Esophagus muscularis mucosa (tissue), 4 donors: ENCODE measurements at regions not wholly inside any gene's neighbourhood (a gene's known extent, or its start where the extent isn't known, plus 50 kb on each side); places are given as distances from the start of the nearest gene placed in this dataset.

ENCODE experiments used
- DNase-seq: peaks from one replicate; pipeline ENCODE4 v3.0.0-alpha.2; 2017; ENCODE audit errors: extremely low spot score
- H3K27ac ChIP-seq, 4 donors: fragments of 200-600 bp; sonication (generic); replicated peaks in 1 of 4; 1 replicate in 3 of 4; 2 replicates in 1 of 4; pipeline ENCODE4 v1.5.1; 2016 to 2019; ENCODE audit warnings: mild to moderate bottlenecking in 1 of 4
- H3K27me3 ChIP-seq, 4 donors: fragments of 200-600 bp; sonication (generic); one replicate each; pipeline versions ENCODE4 v1.5.1 to v1.6.0; 2016 to 2019
- H3K36me3 ChIP-seq, 4 donors: fragments of 200-600 bp; sonication (generic); one replicate each; pipeline ENCODE4 v1.5.1; 2016 to 2019
- H3K4me1 ChIP-seq, 4 donors: fragments of 200-600 bp; sonication (generic); one replicate each; pipeline ENCODE4 v1.5.1; 2016 to 2019
- H3K4me3 ChIP-seq, 4 donors: fragments of 200-600 bp; sonication (generic); 1 replicate in 2 of 4; 2 replicates in 2 of 4; pipeline ENCODE4 v1.5.1; 2016 to 2019; ENCODE audit warnings: mild to moderate bottlenecking in 4 of 4, moderate library complexity in 1 of 4
- H3K9me3 ChIP-seq, 4 donors: fragments of 200-600 bp; sonication (generic); 1 replicate in 3 of 4; 2 replicates in 1 of 4; pipeline ENCODE4 v1.5.1; 2016 to 2019
- EP300 ChIP-seq: sonication (generic); formaldehyde crosslinking; IDR thresholded peaks from one replicate; pipeline ENCODE4 v1.6.1; 2017; ENCODE audit warnings: antibody characterized with exemption
- POLR2A ChIP-seq: fragments of 450-650 bp; IDR thresholded peaks from one replicate; pipeline ENCODE4 v1.6.1; 2017; ENCODE audit warnings: antibody characterized with exemption, moderate library complexity, mild to moderate bottlenecking, low read depth
- POLR2AphosphoS5 ChIP-seq, 2 donors: sonication (generic); formaldehyde crosslinking; IDR thresholded peaks; one replicate each; pipeline ENCODE4 v1.6.1; 2017; ENCODE audit warnings: antibody characterized with exemption in 2 of 2
- WGBS: methylation state at CpG from one replicate; pipeline ENCODE4 v1.1.5; 2018; 5-methylcytosine and 5-hydroxymethylcytosine counted together
- intact Hi-C: fragments of 100-400 bp; cut with DNase I; formaldehyde crosslinking; loops from one replicate; pipeline ENCODE4 v1.15.1; 2023
- TF ChIP-seq, protein P1 (sequence below), 3 experiments: fragments of 200-600 bp in 2 of 3; fragments of 450-650 bp in 1 of 3; sonication (generic) in 2 of 3; IDR thresholded peaks; one replicate each; pipeline ENCODE4 v1.5.1; 2017 to 2019; ENCODE audit warnings: antibody characterized with exemption in 3 of 3, mild to moderate bottlenecking in 2 of 3, moderate library complexity in 1 of 3

DNA sequence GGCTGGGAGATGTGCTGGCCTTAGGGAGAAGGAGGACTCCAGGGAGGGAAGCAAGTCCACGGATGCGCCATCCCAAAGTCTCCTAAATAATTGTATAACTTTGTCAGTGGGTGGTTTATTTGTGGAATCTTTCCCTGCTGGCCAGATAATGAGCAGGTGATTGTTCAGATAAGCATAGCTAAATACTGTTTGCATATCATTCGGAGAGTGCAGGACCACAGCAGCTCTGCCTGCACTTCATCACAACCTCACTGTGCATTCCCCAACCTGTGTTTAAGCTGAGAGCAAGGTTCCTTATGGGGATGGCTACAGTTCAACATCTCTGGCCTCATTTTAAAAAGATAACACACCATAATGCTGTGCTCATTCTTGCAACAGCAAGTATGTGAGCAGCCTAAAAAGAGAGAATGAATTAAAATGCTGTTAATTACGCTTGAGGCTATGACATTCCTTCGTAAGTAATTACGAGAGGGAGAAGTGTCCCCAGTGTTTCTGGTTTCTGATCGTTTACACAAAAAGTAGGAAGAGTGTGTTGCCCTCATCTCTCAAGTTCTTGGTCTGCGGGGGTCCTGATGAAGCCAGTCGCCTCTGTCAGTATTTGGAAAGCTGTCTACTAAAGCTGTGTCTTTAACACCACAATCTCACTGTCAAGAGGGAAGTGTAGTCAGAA, 272.0 kb upstream of the RORA start:
- TF ChIP-seq, protein P1, sequence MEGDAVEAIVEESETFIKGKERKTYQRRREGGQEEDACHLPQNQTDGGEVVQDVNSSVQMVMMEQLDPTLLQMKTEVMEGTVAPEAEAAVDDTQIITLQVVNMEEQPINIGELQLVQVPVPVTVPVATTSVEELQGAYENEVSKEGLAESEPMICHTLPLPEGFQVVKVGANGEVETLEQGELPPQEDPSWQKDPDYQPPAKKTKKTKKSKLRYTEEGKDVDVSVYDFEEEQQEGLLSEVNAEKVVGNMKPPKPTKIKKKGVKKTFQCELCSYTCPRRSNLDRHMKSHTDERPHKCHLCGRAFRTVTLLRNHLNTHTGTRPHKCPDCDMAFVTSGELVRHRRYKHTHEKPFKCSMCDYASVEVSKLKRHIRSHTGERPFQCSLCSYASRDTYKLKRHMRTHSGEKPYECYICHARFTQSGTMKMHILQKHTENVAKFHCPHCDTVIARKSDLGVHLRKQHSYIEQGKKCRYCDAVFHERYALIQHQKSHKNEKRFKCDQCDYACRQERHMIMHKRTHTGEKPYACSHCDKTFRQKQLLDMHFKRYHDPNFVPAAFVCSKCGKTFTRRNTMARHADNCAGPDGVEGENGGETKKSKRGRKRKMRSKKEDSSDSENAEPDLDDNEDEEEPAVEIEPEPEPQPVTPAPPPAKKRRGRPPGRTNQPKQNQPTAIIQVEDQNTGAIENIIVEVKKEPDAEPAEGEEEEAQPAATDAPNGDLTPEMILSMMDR (IDR thresholded peaks at IDR 0.05), result no peak
- no peak for TF ChIP-seq EP300
- no peak for TF ChIP-seq POLR2AphosphoS5 (IDR thresholded peaks at IDR 0.05)
- no peak for TF ChIP-seq POLR2A
- Histone ChIP-seq H3K27me3 (no peaks in the 10 kb centered on the region), H3K27ac (no peak overlapping the region), H3K4me3 (no peak overlapping the region), H3K4me1 (no peaks in the 10 kb centered on the region), H3K36me3 (no peaks in the 10 kb centered on the region), H3K9me3 (no peaks in the 10 kb centered on the region)
- DNase-seq, result peak; percentile 62
- intact Hi-C loops, result no loop called here
- 83% methylated on average over 9 of the region's 9 CpGs for WGBS

DNA sequence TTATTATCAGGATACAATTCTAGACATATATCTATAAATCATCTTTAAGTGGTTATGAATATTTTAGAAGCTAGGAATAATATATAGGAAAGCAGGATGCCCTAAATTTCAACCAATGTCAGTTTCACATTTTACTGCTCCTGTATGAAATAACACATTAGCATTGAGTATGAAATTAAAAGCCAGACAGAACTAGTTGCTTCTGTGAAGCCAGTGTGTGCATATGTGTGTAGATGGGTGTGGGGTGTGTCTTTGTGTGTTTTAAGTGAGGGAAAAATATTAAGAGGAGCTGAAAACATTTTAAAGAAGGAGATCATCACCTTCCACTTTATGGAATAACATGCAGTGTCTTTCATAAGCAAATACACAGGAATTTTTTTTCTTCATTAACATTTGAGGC, 271.4 kb upstream of the RORA start:
- no peaks in the 10 kb centered on the region for H3K27me3 ChIP-seq
- no peak overlapping the region for H3K4me3 ChIP-seq
- DNase-seq, result no peak
- no peaks in the 10 kb centered on the region for H3K36me3 ChIP-seq
- H3K4me1 ChIP-seq, result no peaks in the 10 kb centered on the region
- TF ChIP-seq, protein P1 (IDR thresholded peaks at IDR 0.05), result no peak
- no peak for TF ChIP-seq POLR2A
- H3K9me3 ChIP-seq, result no peaks in the 10 kb centered on the region
- H3K27ac ChIP-seq, result no peak overlapping the region
- intact Hi-C loops, result no loop called here

DNA sequence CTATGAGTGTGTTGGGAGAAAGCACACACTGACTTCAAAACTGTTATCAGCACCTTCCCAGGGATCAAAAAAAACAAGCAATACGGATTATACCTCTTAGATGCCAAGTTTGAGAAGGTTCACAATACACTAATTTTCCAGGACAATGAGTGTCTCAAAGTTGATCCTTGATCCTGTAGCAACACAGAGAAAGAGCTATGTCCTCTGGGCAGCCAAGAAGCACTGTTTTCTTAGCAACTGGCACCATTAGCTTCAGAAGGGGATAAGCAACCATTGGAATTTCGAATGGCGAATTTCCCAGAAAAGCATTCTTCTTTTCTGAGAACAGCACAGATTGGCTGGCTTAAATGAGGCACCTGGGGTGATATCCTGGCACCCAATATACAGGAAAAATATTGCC, 270.3 kb upstream of the RORA start:
- Histone ChIP-seq H3K4me1 (no peaks in the 10 kb centered on the region), H3K36me3 (no peaks in the 10 kb centered on the region), H3K9me3 (no peaks in the 10 kb centered on the region), H3K4me3 (no peak overlapping the region), H3K27me3 (no peaks in the 10 kb centered on the region), H3K27ac (no peak overlapping the region)
- intact Hi-C loops, result no loop called here
- DNase-seq, result peak; percentile 10
- WGBS, result 63% methylated on average over 3 of the region's 3 CpGs
- TF ChIP-seq EP300 (no peak), POLR2A (no peak), POLR2AphosphoS5 (IDR thresholded peaks at IDR 0.05) (no peak)
- TF ChIP-seq, protein P1 (IDR thresholded peaks at IDR 0.05), result no peak

- TF ChIP-seq EP300, result no peak
- TF ChIP-seq, protein P1 (IDR thresholded peaks at IDR 0.05), result no peak
- no peak for TF ChIP-seq POLR2A
- no peak for TF ChIP-seq POLR2AphosphoS5 (IDR thresholded peaks at IDR 0.05)
- H3K4me1 ChIP-seq, result no peaks in the 10 kb centered on the region
- 59% methylated on average over 1 of the region's 1 CpG for WGBS
- no peaks in the 10 kb centered on the region for H3K9me3 ChIP-seq
- intact Hi-C loops, result no loop called here
- H3K27ac ChIP-seq, result no peak overlapping the region
- DNase-seq, result no peak
- H3K4me3 ChIP-seq, result no peak overlapping the region
- H3K36me3 ChIP-seq, result no peaks in the 10 kb centered on the region
- no peaks in the 10 kb centered on the region for H3K27me3 ChIP-seq
These were observed 260.5 kb upstream of the RORA start for GRCh38 chr15:61489571-61489970.

DNA sequence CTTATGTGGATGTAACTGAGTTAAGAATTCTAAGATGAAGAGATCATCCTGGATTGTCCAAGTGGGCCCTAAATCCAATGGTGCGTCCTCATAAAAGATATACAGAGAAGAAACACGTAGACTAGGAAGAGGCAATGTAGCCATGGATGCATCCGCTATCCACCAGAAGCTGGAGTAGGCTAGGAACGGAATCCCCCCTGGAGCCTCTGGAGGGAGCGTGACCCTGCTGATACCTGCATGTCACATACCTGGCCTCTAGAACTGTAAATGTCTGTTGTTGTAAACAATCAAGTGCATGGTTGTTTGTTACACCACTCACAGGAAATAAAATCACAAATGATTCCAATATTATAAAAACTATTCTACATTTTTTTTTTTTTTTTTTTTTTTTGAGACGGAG, 254.5 kb upstream of the RORA start:
- H3K4me3 ChIP-seq, result no peak overlapping the region
- H3K27ac ChIP-seq, result no peak overlapping the region
- no peak for TF ChIP-seq EP300
- TF ChIP-seq POLR2A, result no peak
- TF ChIP-seq POLR2AphosphoS5 (IDR thresholded peaks at IDR 0.05), result no peak
- TF ChIP-seq, protein P1 (IDR thresholded peaks at IDR 0.05), result no peak
- intact Hi-C loops, result no loop called here
- H3K9me3 ChIP-seq, result no peaks in the 10 kb centered on the region
- no peaks in the 10 kb centered on the region for H3K4me1 ChIP-seq
- peak; percentile 60 for DNase-seq
- H3K27me3 ChIP-seq, result no peaks in the 10 kb centered on the region
- WGBS, result 99% methylated on average over 6 of the region's 6 CpGs
- no peaks in the 10 kb centered on the region for H3K36me3 ChIP-seq
